ENCODE measurements at regions not wholly inside any gene's neighbourhood (a gene's known extent, or its start where the extent isn't known, plus 50 kb on each side); places are given as distances from the start of the nearest gene placed in this dataset.

- ChIA-PET CTCF (no interaction called here), POLR2A (ENCODE audit: unreplicated experiment) (no interaction called here)
- Histone ChIP-seq H3K27me3 (ENCODE audit: low read length) (no peaks in the 10 kb centered on the region), H3K9me2 (replicated peaks; ENCODE audit: low read length) (no peaks in the 10 kb centered on the region), H4K20me1 (ENCODE audit: low read length) (no peaks in the 10 kb centered on the region), H3K9ac (ENCODE audit: low read length) (no peak overlapping the region), H3K4me3 (ENCODE audit: low read length) (no peak overlapping the region), H3K9me3 (ENCODE audit: low read length) (no peaks in the 10 kb centered on the region), H2AFZ (ENCODE audit: low read length) (no peak overlapping the region), H3K4me2 (ENCODE audit: low read length) (no peak overlapping the region), H3K27ac (ENCODE audit: low read length) (no peak overlapping the region), H3F3A (ENCODE audit: low read length, unreplicated experiment) (no peaks in the 10 kb centered on the region), H3K36me3 (ENCODE audit: low read depth, low read length) (no peaks in the 10 kb centered on the region), H3K4me1 (ENCODE audit: insufficient read depth, low read length) (no peaks in the 10 kb centered on the region), H3K79me2 (ENCODE audit: low read length) (no peaks in the 10 kb centered on the region)
- ATAC-seq (no peak), DNase-seq (no peak)
- intact Hi-C loops (cut with micrococcal nuclease) = no loop called here
- BruUV-seq (replicated peaks) = no TSS peak
- no peak for TF ChIP-seq EZH2 (IDR thresholded peaks at IDR 0.05; ENCODE audit: low read length, unreplicated experiment)
- no peak for TF ChIP-seq EZH2phosphoT487 (IDR thresholded peaks at IDR 0.05; ENCODE audit: borderline replicate concordance, low read length)
- TF ChIP-seq CTCF (conservative IDR thresholded peaks at IDR 0.05; ENCODE audit: low read depth, low read length) = no peak
These were observed 311.1 kb downstream of the MMUT start for GRCh38 chr6:49151957-49152356.

DNA sequence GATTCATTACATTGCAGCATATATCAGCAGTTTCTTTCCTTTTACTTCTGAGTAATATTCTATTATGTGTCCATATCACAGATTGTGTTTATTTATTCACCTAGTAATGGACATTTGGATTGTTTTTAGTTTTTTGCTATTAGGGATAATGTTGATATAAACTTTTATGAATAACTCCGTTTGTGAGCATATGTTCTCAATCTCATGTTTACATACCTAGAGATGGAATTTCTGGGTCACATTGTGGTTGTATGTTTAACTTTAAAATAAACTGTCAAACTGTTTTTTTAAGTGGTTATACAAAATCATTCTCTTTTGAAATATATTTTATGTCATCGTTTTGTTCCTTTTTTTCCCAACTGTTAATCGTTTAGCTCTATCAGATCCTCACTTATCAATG is 311.6 kb downstream of the MMUT start:
- no peak for TF ChIP-seq CTCF (conservative IDR thresholded peaks at IDR 0.05; ENCODE audit: low read depth, low read length)
- TF ChIP-seq EZH2 (IDR thresholded peaks at IDR 0.05; ENCODE audit: low read length, unreplicated experiment) = no peak
- TF ChIP-seq EZH2phosphoT487 (IDR thresholded peaks at IDR 0.05; ENCODE audit: borderline replicate concordance, low read length) = no peak
- Histone ChIP-seq H2AFZ (ENCODE audit: low read length) (no peak overlapping the region), H3K36me3 (ENCODE audit: low read depth, low read length) (no peaks in the 10 kb centered on the region), H3K4me1 (ENCODE audit: insufficient read depth, low read length) (no peaks in the 10 kb centered on the region), H3K9me2 (replicated peaks; ENCODE audit: low read length) (no peaks in the 10 kb centered on the region), H3K27ac (ENCODE audit: low read length) (no peak overlapping the region), H3F3A (ENCODE audit: low read length, unreplicated experiment) (no peaks in the 10 kb centered on the region), H3K79me2 (ENCODE audit: low read length) (no peaks in the 10 kb centered on the region), H3K27me3 (ENCODE audit: low read length) (no peaks in the 10 kb centered on the region), H3K9ac (ENCODE audit: low read length) (no peak overlapping the region), H4K20me1 (ENCODE audit: low read length) (no peaks in the 10 kb centered on the region), H3K9me3 (ENCODE audit: low read length) (no peaks in the 10 kb centered on the region), H3K4me2 (ENCODE audit: low read length) (no peak overlapping the region), H3K4me3 (ENCODE audit: low read length) (no peak overlapping the region)
- no TSS peak for BruUV-seq (replicated peaks)
- no peak for ATAC-seq
- ChIA-PET CTCF (no interaction called here), POLR2A (ENCODE audit: unreplicated experiment) (no interaction called here)
- intact Hi-C loops (cut with micrococcal nuclease) = no loop called here
- no peak for DNase-seq

GRCh38 chr6:49151033-49151432 is 312.0 kb downstream of the MMUT start:
- Histone ChIP-seq H3K9me2 (replicated peaks; ENCODE audit: low read length) (no peaks in the 10 kb centered on the region), H3K79me2 (ENCODE audit: low read length) (no peaks in the 10 kb centered on the region), H3K4me2 (ENCODE audit: low read length) (no peak overlapping the region), H3K27ac (ENCODE audit: low read length) (no peak overlapping the region), H3K9me3 (ENCODE audit: low read length) (no peaks in the 10 kb centered on the region), H3K4me3 (ENCODE audit: low read length) (no peak overlapping the region), H3K9ac (ENCODE audit: low read length) (no peak overlapping the region), H3K4me1 (ENCODE audit: insufficient read depth, low read length) (no peaks in the 10 kb centered on the region), H4K20me1 (ENCODE audit: low read length) (no peaks in the 10 kb centered on the region), H3K27me3 (ENCODE audit: low read length) (no peaks in the 10 kb centered on the region), H2AFZ (ENCODE audit: low read length) (no peak overlapping the region), H3K36me3 (ENCODE audit: low read depth, low read length) (no peaks in the 10 kb centered on the region), H3F3A (ENCODE audit: low read length, unreplicated experiment) (no peaks in the 10 kb centered on the region)
- TF ChIP-seq EZH2phosphoT487 (IDR thresholded peaks at IDR 0.05; ENCODE audit: borderline replicate concordance, low read length) (no peak), CTCF (conservative IDR thresholded peaks at IDR 0.05; ENCODE audit: low read depth, low read length) (no peak), EZH2 (IDR thresholded peaks at IDR 0.05; ENCODE audit: low read length, unreplicated experiment) (no peak)
- ATAC-seq (no peak), DNase-seq (no peak)
- ChIA-PET POLR2A (ENCODE audit: unreplicated experiment) (no interaction called here), CTCF (no interaction called here)
- BruUV-seq (replicated peaks) = no TSS peak
- intact Hi-C loops (cut with micrococcal nuclease) = no loop called here

Measured in PC-3 (cell line).